Endothelial cell of umbilical vein (primary cell): ENCODE measurements at regions not wholly inside any gene's neighbourhood (a gene's known extent, or its start where the extent isn't known, plus 50 kb on each side); places are given as distances from the start of the nearest gene placed in this dataset.

Source experiments
- EZH2 ChIP-seq: IDR thresholded peaks from 2 replicates; pipeline ENCODE4 v1.6.1; 2012; ENCODE audit warnings: borderline replicate concordance, low read depth, mild to moderate bottlenecking, moderate library complexity, low read length, inconsistent platforms; ENCODE audit not compliant: severe bottlenecking
- FOS ChIP-seq: IDR thresholded peaks from 2 replicates; pipeline ENCODE4 v1.6.1; 2011; ENCODE audit warnings: mild to moderate bottlenecking, low read length, moderate library complexity, borderline replicate concordance; ENCODE audit not compliant: insufficient read depth
- JUN ChIP-seq: IDR thresholded peaks from 2 replicates; pipeline ENCODE4 v1.6.1; 2011; ENCODE audit warnings: borderline replicate concordance, low read depth; ENCODE audit not compliant: insufficient read length, insufficient read depth
- MYC ChIP-seq: IDR thresholded peaks from one replicate; pipeline ENCODE4 v1.6.1; 2011; ENCODE audit warnings: mild to moderate bottlenecking, low read depth, low read length
- POLR2A ChIP-seq: IDR thresholded peaks from 2 replicates; pipeline ENCODE4 v1.6.1; 2012; ENCODE audit warnings: low read depth, mild to moderate bottlenecking, control low read depth, low read length
- POLR2AphosphoS5 ChIP-seq: IDR thresholded peaks from 2 replicates; pipeline ENCODE4 v1.6.1; 2012; ENCODE audit warnings: low read depth, mild to moderate bottlenecking, control low read depth, low read length, moderate library complexity; ENCODE audit not compliant: insufficient read depth
- TF ChIP-seq, protein P1 (sequence below), 2 donors: IDR thresholded peaks; 1 replicate in 1 of 2; 2 replicates in 1 of 2; pipeline ENCODE4 v1.5.1; 2011; ENCODE audit warnings: low read length in 2 of 2, mild to moderate bottlenecking in 2 of 2, moderate library complexity in 2 of 2, control low read depth in 1 of 2, inconsistent platforms in 1 of 2, low read depth in 1 of 2; ENCODE audit not compliant: insufficient read depth in 1 of 2; ENCODE audit errors: extremely low read depth in 1 of 2
- TF ChIP-seq, protein P2 (sequence below): IDR thresholded peaks from 2 replicates; pipeline ENCODE4 v1.6.1; 2011; ENCODE audit not compliant: insufficient read depth, insufficient read length

DNA sequence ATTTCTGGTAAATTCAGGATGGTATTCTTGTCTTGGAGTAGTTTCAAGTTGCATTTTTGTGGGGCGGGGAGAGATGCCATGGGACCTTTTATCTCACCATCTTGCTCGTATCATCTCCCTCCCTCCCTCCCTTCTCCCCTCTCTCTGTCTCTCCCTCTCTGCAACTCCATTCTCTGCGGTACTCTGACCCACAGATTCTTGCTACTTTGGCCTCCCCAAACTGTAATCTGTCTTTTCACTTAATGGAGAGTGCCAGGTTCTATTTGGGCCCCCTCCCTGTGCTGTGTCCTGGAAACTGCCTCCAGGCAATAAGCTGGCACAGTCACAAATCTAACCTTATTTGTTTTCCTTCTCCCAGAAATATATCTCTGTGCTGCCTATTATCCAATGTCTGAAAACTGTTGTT lies 175.2 kb downstream of the PAWR start:
- TF ChIP-seq, protein P1, sequence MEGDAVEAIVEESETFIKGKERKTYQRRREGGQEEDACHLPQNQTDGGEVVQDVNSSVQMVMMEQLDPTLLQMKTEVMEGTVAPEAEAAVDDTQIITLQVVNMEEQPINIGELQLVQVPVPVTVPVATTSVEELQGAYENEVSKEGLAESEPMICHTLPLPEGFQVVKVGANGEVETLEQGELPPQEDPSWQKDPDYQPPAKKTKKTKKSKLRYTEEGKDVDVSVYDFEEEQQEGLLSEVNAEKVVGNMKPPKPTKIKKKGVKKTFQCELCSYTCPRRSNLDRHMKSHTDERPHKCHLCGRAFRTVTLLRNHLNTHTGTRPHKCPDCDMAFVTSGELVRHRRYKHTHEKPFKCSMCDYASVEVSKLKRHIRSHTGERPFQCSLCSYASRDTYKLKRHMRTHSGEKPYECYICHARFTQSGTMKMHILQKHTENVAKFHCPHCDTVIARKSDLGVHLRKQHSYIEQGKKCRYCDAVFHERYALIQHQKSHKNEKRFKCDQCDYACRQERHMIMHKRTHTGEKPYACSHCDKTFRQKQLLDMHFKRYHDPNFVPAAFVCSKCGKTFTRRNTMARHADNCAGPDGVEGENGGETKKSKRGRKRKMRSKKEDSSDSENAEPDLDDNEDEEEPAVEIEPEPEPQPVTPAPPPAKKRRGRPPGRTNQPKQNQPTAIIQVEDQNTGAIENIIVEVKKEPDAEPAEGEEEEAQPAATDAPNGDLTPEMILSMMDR (IDR thresholded peaks at IDR 0.05; ENCODE audit: extremely low read depth in 1 of 2, insufficient read depth in 1 of 2, low read depth in 1 of 2, low read length in 2 of 2): no peak
- TF ChIP-seq POLR2A: no peak
- no peak for TF ChIP-seq POLR2AphosphoS5
- no peak for TF ChIP-seq FOS
- TF ChIP-seq, protein P2, sequence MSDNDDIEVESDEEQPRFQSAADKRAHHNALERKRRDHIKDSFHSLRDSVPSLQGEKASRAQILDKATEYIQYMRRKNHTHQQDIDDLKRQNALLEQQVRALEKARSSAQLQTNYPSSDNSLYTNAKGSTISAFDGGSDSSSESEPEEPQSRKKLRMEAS: no peak
- no peak for TF ChIP-seq EZH2
- no peak for TF ChIP-seq JUN
- no peak for TF ChIP-seq MYC
